ENCODE measurements at regions not wholly inside any gene's neighbourhood (a gene's known extent, or its start where the extent isn't known, plus 50 kb on each side); places are given as distances from the start of the nearest gene placed in this dataset.

DNA sequence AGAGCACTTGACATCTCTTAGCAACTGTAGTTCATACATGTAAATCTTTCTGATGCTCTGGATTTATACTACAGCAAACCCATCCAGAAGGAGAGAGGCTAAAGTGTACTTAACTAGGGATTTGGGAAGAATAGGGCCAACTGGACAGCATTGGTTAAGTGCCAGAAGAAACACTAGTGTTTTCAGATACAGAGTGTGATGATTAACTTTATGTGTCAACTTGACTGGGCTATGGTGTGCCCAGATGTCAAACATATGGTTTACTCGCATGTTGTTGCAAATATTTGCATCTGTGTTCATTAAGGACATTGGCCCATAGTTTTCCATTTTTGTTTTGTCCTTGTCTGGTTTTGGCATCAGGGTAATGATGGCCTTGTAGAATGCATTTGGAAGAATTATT lies 384.7 kb upstream of the KCND2 start:
- TF ChIP-seq, protein P1, sequence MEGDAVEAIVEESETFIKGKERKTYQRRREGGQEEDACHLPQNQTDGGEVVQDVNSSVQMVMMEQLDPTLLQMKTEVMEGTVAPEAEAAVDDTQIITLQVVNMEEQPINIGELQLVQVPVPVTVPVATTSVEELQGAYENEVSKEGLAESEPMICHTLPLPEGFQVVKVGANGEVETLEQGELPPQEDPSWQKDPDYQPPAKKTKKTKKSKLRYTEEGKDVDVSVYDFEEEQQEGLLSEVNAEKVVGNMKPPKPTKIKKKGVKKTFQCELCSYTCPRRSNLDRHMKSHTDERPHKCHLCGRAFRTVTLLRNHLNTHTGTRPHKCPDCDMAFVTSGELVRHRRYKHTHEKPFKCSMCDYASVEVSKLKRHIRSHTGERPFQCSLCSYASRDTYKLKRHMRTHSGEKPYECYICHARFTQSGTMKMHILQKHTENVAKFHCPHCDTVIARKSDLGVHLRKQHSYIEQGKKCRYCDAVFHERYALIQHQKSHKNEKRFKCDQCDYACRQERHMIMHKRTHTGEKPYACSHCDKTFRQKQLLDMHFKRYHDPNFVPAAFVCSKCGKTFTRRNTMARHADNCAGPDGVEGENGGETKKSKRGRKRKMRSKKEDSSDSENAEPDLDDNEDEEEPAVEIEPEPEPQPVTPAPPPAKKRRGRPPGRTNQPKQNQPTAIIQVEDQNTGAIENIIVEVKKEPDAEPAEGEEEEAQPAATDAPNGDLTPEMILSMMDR (IDR thresholded peaks at IDR 0.05), result no peak
- TF ChIP-seq EZH2 (IDR thresholded peaks at IDR 0.05; ENCODE audit: borderline replicate concordance, insufficient read depth, low read depth, low read length, poor library complexity, severe bottlenecking), result no peak
